Glomerular endothelial cell (primary cell): ENCODE measurements at regions not wholly inside any gene's neighbourhood (a gene's known extent, or its start where the extent isn't known, plus 50 kb on each side); places are given as distances from the start of the nearest gene placed in this dataset.
A peak's percentile ranks its signal among the peaks of the same experiment; 100 is the strongest.

ENCODE experiments used
- DNase-seq: peaks from one replicate; pipeline ENCODE4 v3.0.0-alpha.2; 2011; ENCODE audit warnings: low read depth, low spot score; ENCODE audit errors: extremely low read depth

DNA sequence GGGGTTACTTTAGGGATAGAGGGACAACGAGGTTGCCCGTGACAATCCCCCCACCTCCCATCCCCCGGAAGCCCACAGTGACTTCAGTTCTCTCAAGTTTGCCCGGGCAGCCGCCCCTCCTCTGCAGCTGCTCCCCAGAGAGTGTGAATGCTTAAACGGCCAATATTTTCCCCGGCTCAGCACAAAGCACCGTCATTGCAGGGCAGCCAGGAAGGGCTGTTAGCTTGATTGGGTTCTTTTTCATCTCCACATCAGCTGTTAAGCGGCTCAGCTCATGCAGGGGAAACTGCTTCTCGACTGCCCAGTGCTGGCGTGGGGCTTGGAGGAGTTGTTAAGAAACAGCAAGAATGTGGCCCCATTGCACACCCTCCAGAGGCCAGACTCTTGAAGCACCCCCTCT, 120.5 kb upstream of the NCOR2 start:
- no peak for DNase-seq

- no peak for DNase-seq
Measured at GRCh38 chr12:124687174-124687902, 119.9 kb upstream of the NCOR2 start.

- DNase-seq, result no peak
Measured at GRCh38 chr12:124686370-124687173, 119.2 kb upstream of the NCOR2 start.

- no peak for DNase-seq
Measured at GRCh38 chr12:124685689-124686369, 118.4 kb upstream of the NCOR2 start.

DNA sequence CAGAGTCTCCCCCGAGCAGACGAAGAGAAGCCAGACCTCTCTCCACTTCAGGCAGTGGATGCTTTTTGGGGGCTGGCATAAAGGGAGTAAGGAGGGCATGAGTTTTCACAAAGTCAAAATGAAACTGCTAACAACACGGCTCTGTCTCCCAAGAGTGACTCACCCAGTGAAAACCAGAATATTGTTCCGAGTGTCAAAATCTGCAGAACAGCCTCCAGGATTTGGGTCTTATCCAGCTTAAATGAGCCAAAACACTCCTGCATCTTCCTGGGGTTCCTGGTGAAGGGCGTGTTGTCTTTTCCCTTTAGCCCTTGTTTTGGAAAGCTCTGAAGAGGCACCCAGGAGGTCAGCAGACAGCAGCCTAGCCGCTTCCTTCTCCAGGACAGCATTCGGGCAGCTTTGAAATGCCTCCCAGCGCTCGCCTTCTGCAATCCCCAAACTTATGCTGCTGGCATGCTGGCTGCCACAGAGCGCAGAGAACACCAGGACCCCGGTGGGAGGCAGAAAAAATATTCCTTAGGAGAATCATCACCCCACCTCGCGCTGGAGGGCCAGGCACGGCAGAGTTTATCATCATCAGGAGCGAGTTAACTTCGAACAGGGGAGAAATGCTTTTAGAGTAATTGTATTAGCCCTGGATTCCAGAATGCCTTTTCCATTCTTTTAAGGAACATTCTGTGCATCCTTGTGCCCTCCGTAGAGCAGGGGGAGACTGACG, 117.7 kb upstream of the NCOR2 start:
- no peak for DNase-seq

DNA sequence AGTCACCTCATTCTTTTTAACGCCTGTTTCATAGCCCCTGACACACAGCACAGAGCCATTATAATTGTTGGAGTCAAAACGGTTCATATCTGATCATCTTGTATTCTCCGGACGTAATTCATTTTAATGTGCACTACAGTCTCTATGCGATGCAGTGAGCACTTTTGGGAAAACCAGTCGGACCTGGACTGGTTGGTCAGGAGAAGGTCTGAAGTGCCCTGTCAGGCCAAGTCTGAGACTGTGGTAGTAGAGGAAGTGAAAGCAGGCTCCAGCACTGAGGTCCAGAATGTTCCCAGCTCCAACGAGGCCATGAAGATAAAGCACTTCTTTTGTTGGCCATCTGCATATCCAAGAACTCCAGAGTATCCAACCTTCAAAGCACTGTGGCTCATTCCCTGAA, 117.1 kb upstream of the NCOR2 start:
- DNase-seq, result no peak

- no peak for DNase-seq
Measured at GRCh38 chr12:124683152-124684124, 116.0 kb upstream of the NCOR2 start.

DNA sequence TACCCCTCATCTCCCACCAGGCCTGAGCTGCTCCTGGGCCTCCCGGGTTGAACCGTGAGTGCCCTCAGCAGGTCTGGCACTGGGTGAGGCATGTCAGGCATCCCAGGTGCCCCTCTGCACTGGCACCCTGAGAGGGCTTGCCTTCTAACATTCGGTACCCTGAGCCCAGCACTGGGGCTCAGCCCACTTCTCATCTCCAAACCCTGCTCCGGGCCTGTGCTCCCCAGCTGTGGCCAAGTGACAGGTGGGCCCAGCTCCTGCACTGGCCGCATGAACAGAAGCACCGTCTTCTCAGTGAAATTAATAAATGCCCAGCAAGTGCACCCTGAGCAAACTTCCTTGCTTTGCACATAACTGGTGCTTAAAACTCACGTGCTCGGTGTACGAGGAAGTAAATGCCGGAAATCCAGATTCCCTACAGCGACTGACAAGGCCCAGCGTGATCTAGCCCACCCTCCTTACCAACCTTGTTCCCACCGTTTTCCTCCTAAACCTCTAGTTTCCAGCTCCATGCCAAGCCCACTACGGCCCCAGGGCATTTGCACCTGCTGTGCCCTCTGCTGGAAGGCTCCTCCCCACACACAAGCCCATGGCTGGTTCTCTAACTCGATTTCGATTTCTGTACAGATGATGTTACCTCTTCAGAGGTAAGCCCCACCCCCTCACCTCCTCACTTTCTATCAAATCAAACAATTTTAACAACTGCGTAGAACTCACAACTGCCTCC, 115.2 kb upstream of the NCOR2 start:
- no peak for DNase-seq

DNA sequence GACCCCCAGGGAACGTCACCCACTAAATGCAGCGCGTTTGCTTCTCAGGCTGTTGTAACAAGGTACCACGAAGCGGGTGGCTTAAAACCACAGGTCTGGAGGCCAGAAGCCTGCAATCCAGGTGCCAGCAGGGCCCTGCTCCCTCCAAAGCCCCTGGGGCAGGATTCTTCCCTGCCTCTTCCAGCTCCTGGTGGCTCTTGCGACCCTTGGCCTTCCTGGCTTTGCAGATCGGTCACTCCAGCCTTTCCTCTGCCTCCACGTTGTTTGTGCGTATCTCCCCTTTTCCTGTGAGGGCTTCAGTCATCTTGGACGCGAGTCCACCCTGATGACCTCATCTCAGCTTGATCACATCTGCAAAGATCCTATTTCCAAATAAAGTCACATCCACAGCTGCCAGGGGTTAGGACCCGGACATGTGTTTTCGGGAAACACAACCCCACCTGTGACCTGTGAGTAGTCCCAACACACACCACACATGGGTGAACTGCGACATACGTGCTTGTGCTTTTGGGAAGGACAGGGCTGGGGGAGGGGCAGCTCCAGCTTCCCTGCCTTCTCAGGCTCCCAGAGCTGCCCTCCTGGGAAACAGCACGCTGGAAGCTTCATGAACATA, 114.5 kb upstream of the NCOR2 start:
- DNase-seq, result peak; percentile 76

DNA sequence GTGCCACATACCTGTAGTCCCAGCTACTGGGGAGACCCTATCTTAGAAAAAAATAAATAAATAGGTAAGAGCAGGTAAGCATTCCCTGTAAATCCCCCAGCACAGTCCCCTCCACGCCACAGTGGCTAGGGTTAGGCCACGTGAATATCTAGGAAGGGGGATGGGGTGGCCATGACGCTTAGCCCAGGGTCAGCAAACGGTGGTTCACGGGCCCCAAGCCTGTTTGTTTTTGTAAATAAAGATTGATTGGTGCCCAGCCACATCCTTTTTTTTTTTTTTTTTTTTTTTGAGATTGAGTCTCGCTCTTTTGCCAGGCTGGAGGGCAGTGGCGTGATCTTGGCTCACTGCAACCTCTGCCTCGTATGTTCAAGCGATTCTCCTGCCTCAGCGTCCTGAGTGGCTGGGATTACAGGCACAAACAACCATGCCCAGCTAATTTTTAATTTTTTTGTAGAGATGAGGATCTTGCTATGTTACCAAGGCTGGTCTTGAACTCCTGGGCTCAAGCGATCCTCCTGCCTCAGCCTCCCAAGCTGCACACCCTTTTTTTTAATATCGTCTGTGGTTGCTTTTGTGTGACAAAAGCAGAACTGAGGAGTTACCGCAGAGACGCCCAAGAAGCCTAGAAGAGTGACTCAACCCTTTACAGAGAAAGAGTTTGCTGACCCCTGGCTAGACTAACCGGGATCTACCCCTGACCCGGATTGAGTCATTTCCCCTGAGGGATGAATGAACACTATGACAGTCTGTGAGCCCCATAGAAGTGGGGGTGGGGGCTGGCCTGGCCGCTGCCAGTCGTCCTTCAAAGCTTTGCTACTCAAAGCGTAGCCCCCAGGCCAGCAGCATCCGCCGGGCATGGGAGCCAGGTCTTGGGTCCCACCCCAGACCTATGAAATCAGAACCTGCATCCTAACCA, 113.7 kb upstream of the NCOR2 start:
- DNase-seq, result peak; percentile 81

DNA sequence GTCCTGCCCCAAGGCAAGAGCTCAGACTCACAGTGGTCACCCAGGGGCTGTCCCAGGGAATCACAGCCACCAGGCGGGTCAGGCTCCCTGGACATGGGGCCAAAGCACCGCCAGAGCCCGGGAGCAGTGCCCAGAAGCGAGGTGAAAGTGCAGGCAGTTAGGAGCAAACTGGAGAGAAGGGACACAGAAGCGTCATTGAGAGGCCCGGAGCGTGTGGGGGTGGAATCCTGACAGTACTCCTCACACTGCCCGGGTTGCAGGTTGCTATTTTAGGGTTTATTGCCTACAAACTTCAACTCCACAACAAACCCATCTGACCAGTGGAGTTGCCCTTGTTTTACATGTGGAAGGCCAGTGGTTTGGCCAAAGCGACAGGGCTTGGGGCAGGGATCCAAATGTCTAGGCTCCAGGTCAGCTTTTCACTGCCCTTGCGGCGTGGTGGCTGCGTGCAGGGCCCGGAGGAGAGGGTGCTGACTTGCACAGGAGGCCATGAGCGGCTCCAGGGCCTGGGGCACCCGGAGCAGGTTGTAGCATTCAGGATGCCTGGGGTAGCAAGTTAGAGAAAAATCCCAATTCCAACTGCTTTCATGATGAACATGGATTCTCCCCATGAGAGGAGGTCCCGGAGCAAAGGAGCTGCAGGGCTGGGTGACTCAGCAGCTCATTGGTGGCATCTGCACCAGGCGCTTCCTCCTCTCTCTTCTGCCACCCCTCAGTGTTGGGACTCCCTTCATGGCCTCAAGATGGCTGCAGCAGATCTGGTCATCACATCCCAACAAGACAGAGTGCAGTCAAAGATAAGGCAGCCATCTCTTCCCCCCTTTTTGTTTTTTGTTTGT, 112.3 kb upstream of the NCOR2 start:
- DNase-seq, result no peak

DNA sequence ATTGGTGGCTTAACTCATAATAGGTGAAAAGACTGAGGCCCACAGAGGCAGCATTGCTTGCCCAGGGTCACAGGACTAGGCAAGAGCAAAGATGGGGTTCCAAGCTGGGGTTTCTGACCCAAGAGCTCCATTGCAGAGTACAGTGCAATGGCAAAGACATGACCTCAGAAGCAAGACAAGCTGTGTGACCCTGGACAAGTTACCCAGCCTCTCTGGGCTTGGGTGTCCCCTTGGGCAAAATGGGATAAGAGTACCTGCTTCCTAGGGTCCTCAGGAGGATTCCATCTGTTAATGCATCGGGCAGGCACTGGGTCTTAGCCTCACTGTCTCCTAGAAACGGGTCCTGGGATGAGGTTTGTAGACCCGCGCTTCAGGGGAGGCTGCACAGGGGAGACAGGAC, 111.6 kb upstream of the NCOR2 start:
- DNase-seq, result no peak

GRCh38 chr12:124678421-124678893, 111.0 kb upstream of the NCOR2 start:
- no peak for DNase-seq

GRCh38 chr12:124677552-124678356, 110.3 kb upstream of the NCOR2 start:
- DNase-seq, result no peak

DNA sequence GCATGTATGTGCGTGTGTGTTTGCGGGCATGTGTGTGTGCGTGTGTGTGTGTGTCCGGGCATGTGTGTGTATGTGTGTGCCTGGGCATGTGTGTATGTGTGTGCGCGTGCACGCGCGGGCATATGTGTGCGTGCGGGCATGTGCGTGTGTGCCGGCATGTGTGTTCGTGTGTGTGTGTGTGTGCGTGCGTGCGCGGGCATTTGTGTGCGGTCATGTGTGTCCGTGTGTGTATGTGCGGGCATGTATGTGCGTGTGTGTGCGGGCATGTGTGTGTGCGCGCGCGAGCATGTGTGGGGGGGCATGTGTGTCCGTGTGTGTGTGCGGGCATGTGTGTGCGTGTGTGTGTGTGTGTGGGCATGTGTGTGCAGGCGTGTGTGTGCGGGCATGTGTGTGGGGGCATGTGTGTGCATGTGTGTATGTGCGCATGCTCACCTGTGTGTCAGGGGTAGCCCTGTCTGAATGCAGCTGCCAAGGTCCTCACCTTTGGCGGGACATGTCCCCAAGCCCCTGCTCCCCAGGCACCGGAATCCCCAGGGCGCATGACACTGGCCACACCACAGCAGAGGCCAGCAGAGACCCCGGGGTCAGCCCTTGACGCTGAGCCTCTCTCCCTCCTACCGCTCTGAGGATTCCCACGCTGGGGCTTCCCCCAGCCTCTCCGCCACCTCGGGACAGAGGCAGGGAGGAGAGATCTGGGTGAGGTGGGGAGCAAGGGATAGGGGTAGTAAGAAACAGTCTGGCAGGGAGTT, 109.5 kb upstream of the NCOR2 start:
- no peak for DNase-seq
